Liver (tissue), 8 donors: ENCODE measurements at regions not wholly inside any gene's neighbourhood (a gene's known extent, or its start where the extent isn't known, plus 50 kb on each side); places are given as distances from the start of the nearest gene placed in this dataset.

Source experiments
- DNase-seq: peaks from one replicate; pipeline ENCODE4 v3.0.0-alpha.2; 2017; ENCODE audit warnings: low spot score
- H3K27ac ChIP-seq, 2 donors: one replicate each; pipeline ENCODE4 v1.7.0; 2013; ENCODE audit warnings: inconsistent platforms in 2 of 2, low read length in 2 of 2, control low read depth in 1 of 2, low read depth in 1 of 2, mild to moderate bottlenecking in 1 of 2
- H3K27me3 ChIP-seq, 4 donors: one replicate each; pipeline versions ENCODE4 v1.6.1 to v1.7.0; 2013; ENCODE audit warnings: low read length in 3 of 4, inconsistent platforms in 1 of 4, mild to moderate bottlenecking in 1 of 4, moderate library complexity in 1 of 4; ENCODE audit not compliant: control insufficient read depth in 4 of 4, insufficient read depth in 4 of 4
- H3K36me3 ChIP-seq, 4 donors: one replicate each; pipeline versions ENCODE4 v1.6.1 to v1.7.0; 2013; ENCODE audit warnings: low read length in 3 of 4, mild to moderate bottlenecking in 3 of 4, low read depth in 1 of 4, moderate library complexity in 1 of 4; ENCODE audit not compliant: control insufficient read depth in 4 of 4, insufficient read depth in 3 of 4
- H3K4me1 ChIP-seq, 4 donors: one replicate each; pipeline versions ENCODE4 v1.6.1 to v1.7.0; 2013; ENCODE audit warnings: low read length in 3 of 4, mild to moderate bottlenecking in 3 of 4, moderate library complexity in 1 of 4; ENCODE audit not compliant: control insufficient read depth in 4 of 4, insufficient read depth in 4 of 4
- H3K4me3 ChIP-seq, 3 donors: one replicate each; pipeline versions ENCODE4 v1.6.1 to v1.7.0; 2013; ENCODE audit warnings: low read length in 3 of 3, control low read depth in 1 of 3, low read depth in 1 of 3, mild to moderate bottlenecking in 1 of 3
- H3K9ac ChIP-seq, 2 donors: one replicate each; pipeline ENCODE4 v1.7.0; 2013; ENCODE audit warnings: low read length in 2 of 2, mild to moderate bottlenecking in 2 of 2, moderate library complexity in 2 of 2, control low read depth in 1 of 2, low read depth in 1 of 2
- H3K9me3 ChIP-seq, 4 donors: one replicate each; pipeline versions ENCODE4 v1.6.1 to v1.7.0; 2013; ENCODE audit warnings: low read length in 3 of 4; ENCODE audit not compliant: control insufficient read depth in 4 of 4
- EGR1 ChIP-seq, 2 donors: IDR thresholded peaks; 2 replicates each; pipeline ENCODE4 v1.6.1; 2016 to 2018; ENCODE audit warnings: antibody characterized with exemption in 2 of 2, low read depth in 2 of 2
- FOXA1 ChIP-seq: IDR thresholded peaks from 2 replicates; pipeline ENCODE4 v1.6.1; 2016; ENCODE audit warnings: antibody characterized with exemption
- FOXA2 ChIP-seq: IDR thresholded peaks from 2 replicates; pipeline ENCODE4 v1.6.1; 2016; ENCODE audit warnings: antibody characterized with exemption
- GABPA ChIP-seq, 2 donors: IDR thresholded peaks in 1 of 2; conservative IDR thresholded peaks in 1 of 2; 2 replicates each; pipeline ENCODE4 v1.6.1; 2016; ENCODE audit warnings: antibody characterized with exemption in 2 of 2, mild to moderate bottlenecking in 1 of 2, moderate library complexity in 1 of 2
- HNF4A ChIP-seq, 2 donors: conservative IDR thresholded peaks; 2 replicates each; pipeline ENCODE4 v1.6.1; 2016; ENCODE audit warnings: antibody characterized with exemption in 2 of 2, mild to moderate bottlenecking in 2 of 2
- HNF4G ChIP-seq: IDR thresholded peaks from 2 replicates; pipeline ENCODE4 v1.6.1; 2016; ENCODE audit warnings: antibody characterized with exemption
- JUND ChIP-seq, 2 donors: IDR thresholded peaks; 2 replicates each; pipeline ENCODE4 v1.6.1; 2016; ENCODE audit warnings: antibody characterized with exemption in 2 of 2
- NR2F2 ChIP-seq: IDR thresholded peaks from 2 replicates; pipeline ENCODE4 v1.6.1; 2016; ENCODE audit warnings: antibody characterized with exemption
- RAD21 ChIP-seq, 2 donors: IDR thresholded peaks; 2 replicates each; pipeline ENCODE4 v1.6.1; 2016; ENCODE audit warnings: antibody characterized with exemption in 2 of 2, mild to moderate bottlenecking in 2 of 2
- RXRA ChIP-seq, 2 donors: IDR thresholded peaks; 2 replicates each; pipeline ENCODE4 v1.6.1; 2017 to 2018; ENCODE audit warnings: antibody characterized with exemption in 2 of 2, mild to moderate bottlenecking in 1 of 2
- SP1 ChIP-seq: IDR thresholded peaks from 2 replicates; pipeline ENCODE4 v1.6.1; 2018; ENCODE audit warnings: antibody characterized with exemption, mild to moderate bottlenecking
- TAF1 ChIP-seq: conservative IDR thresholded peaks from 2 replicates; pipeline ENCODE4 v1.6.1; 2016; ENCODE audit warnings: antibody characterized with exemption, mild to moderate bottlenecking
- YY1 ChIP-seq: IDR thresholded peaks from 2 replicates; pipeline ENCODE4 v1.6.1; 2016; ENCODE audit warnings: antibody characterized with exemption, mild to moderate bottlenecking
- WGBS: extraction: QIAGEN DNeasy Blood & Tissue Kit; methylation state at CpG from one replicate; pipeline ENCODE4 v1.1.7; 2013; 5-methylcytosine and 5-hydroxymethylcytosine counted together
- TF ChIP-seq, protein P1 (sequence below): fragments of 150-350 bp; IDR thresholded peaks from 2 replicates; pipeline ENCODE4 v1.5.1; 2017; ENCODE audit warnings: improper control_type of control experiment, low read depth, low read length; ENCODE audit not compliant: missing input control
- TF ChIP-seq, protein P2 (sequence below): IDR thresholded peaks from 2 replicates; pipeline ENCODE4 v1.6.1; 2016; ENCODE audit warnings: antibody characterized with exemption, mild to moderate bottlenecking
- TF ChIP-seq, protein P3 (sequence below): IDR thresholded peaks from 2 replicates; pipeline ENCODE4 v1.6.1; 2016; ENCODE audit warnings: antibody characterized with exemption
- TF ChIP-seq, protein P4 (sequence below): IDR thresholded peaks from 2 replicates; pipeline ENCODE4 v1.6.1; 2016; ENCODE audit warnings: antibody characterized with exemption
- TF ChIP-seq, protein P5 (sequence below): IDR thresholded peaks from 2 replicates; pipeline ENCODE4 v1.6.1; 2016; ENCODE audit warnings: antibody characterized with exemption
- donor health status: healthy.
- donor health status: healthy.
- donor health status: healthy.
- donor health status: healthy.
- donor health status: healthy.

DNA sequence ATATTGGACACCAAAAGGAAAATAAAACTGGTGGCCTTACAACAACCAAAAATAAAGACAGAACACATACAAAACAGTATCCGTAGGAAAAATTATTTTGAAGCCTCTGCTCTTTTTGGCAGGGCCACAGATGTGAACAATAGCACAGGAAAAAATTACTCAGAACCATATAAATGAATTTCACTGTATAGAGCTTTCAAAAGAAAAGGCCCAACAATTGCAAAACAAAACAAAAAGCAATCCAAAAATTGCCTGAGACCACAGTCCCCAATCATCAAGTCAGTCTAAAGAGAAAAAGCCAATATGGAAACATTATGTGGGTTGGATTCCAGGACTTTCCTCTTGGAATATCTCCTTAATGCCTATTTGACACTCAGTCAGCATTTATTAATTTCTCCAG, 243.8 kb downstream of the CEMIP2 start:
- Histone ChIP-seq H3K4me1 (no peaks in the 10 kb centered on the region), H3K27me3 (no peaks in the 10 kb centered on the region), H3K27ac (no peak overlapping the region), H3K4me3 (no peak overlapping the region), H3K9me3 (no peaks in the 10 kb centered on the region), H3K9ac (no peak overlapping the region), H3K36me3 (no peaks in the 10 kb centered on the region)
- TF ChIP-seq FOXA1 = no peak
- TF ChIP-seq, protein P1, sequence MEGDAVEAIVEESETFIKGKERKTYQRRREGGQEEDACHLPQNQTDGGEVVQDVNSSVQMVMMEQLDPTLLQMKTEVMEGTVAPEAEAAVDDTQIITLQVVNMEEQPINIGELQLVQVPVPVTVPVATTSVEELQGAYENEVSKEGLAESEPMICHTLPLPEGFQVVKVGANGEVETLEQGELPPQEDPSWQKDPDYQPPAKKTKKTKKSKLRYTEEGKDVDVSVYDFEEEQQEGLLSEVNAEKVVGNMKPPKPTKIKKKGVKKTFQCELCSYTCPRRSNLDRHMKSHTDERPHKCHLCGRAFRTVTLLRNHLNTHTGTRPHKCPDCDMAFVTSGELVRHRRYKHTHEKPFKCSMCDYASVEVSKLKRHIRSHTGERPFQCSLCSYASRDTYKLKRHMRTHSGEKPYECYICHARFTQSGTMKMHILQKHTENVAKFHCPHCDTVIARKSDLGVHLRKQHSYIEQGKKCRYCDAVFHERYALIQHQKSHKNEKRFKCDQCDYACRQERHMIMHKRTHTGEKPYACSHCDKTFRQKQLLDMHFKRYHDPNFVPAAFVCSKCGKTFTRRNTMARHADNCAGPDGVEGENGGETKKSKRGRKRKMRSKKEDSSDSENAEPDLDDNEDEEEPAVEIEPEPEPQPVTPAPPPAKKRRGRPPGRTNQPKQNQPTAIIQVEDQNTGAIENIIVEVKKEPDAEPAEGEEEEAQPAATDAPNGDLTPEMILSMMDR = no peak
- no peak for TF ChIP-seq NR2F2
- no peak for TF ChIP-seq RAD21 (IDR thresholded peaks at IDR 0.05)
- TF ChIP-seq EGR1 (IDR thresholded peaks at IDR 0.05; ENCODE audit: low read depth in 2 of 2) = no peak
- TF ChIP-seq JUND (IDR thresholded peaks at IDR 0.05) = no peak
- TF ChIP-seq, protein P2, sequence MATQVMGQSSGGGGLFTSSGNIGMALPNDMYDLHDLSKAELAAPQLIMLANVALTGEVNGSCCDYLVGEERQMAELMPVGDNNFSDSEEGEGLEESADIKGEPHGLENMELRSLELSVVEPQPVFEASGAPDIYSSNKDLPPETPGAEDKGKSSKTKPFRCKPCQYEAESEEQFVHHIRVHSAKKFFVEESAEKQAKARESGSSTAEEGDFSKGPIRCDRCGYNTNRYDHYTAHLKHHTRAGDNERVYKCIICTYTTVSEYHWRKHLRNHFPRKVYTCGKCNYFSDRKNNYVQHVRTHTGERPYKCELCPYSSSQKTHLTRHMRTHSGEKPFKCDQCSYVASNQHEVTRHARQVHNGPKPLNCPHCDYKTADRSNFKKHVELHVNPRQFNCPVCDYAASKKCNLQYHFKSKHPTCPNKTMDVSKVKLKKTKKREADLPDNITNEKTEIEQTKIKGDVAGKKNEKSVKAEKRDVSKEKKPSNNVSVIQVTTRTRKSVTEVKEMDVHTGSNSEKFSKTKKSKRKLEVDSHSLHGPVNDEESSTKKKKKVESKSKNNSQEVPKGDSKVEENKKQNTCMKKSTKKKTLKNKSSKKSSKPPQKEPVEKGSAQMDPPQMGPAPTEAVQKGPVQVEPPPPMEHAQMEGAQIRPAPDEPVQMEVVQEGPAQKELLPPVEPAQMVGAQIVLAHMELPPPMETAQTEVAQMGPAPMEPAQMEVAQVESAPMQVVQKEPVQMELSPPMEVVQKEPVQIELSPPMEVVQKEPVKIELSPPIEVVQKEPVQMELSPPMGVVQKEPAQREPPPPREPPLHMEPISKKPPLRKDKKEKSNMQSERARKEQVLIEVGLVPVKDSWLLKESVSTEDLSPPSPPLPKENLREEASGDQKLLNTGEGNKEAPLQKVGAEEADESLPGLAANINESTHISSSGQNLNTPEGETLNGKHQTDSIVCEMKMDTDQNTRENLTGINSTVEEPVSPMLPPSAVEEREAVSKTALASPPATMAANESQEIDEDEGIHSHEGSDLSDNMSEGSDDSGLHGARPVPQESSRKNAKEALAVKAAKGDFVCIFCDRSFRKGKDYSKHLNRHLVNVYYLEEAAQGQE = no peak
- TF ChIP-seq, protein P3, sequence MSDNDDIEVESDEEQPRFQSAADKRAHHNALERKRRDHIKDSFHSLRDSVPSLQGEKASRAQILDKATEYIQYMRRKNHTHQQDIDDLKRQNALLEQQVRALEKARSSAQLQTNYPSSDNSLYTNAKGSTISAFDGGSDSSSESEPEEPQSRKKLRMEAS = no peak
- 83% methylated on average over 1 of the region's 1 CpG for WGBS
- no peak for DNase-seq

DNA sequence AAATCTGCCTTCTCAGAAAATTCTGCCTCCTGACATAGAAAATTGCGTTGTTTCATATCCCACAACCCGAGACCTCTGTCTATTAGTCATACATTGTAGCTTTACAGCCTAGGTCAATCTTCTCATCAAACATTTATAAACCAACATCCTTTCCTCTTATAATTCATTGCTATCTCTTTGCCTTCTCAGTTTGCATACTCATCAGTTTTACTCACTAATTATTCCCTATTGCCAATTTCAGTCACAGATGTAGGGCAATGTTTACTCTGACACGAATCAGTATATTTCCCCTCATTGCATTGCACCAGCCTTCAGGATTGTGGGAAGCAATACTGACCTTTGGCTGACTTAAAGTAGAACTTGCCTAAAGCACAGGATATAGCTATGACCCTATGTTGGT, 247.2 kb downstream of the CEMIP2 start:
- TF ChIP-seq, protein P3 = no peak
- TF ChIP-seq, protein P4, sequence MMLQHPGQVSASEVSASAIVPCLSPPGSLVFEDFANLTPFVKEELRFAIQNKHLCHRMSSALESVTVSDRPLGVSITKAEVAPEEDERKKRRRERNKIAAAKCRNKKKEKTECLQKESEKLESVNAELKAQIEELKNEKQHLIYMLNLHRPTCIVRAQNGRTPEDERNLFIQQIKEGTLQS = no peak
- TF ChIP-seq TAF1 (no peak), FOXA2 (no peak), GABPA (IDR thresholded peaks at IDR 0.05 in 1 of 2, conservative IDR thresholded peaks at IDR 0.05 in 1 of 2) (no peak), HNF4G (no peak), RAD21 (IDR thresholded peaks at IDR 0.05) (no peak), EGR1 (IDR thresholded peaks at IDR 0.05; ENCODE audit: low read depth in 2 of 2) (no peak), RXRA (IDR thresholded peaks at IDR 0.05) (no peak), HNF4A (conservative IDR thresholded peaks at IDR 0.05) (no peak), SP1 (no peak), FOXA1 (no peak), YY1 (no peak)
- TF ChIP-seq, protein P1 = no peak
- TF ChIP-seq, protein P2 = no peak
- TF ChIP-seq, protein P5, sequence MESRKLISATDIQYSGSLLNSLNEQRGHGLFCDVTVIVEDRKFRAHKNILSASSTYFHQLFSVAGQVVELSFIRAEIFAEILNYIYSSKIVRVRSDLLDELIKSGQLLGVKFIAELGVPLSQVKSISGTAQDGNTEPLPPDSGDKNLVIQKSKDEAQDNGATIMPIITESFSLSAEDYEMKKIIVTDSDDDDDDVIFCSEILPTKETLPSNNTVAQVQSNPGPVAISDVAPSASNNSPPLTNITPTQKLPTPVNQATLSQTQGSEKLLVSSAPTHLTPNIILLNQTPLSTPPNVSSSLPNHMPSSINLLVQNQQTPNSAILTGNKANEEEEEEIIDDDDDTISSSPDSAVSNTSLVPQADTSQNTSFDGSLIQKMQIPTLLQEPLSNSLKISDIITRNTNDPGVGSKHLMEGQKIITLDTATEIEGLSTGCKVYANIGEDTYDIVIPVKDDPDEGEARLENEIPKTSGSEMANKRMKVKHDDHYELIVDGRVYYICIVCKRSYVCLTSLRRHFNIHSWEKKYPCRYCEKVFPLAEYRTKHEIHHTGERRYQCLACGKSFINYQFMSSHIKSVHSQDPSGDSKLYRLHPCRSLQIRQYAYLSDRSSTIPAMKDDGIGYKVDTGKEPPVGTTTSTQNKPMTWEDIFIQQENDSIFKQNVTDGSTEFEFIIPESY = no peak
- WGBS = 55% methylated on average over 3 of the region's 3 CpGs
- no peaks in the 10 kb centered on the region for H3K9me3 ChIP-seq

More for the DNA sequence above, 247.2 kb downstream of the CEMIP2 start:
- DNase-seq = no peak
- Histone ChIP-seq H3K4me3 (no peak overlapping the region), H3K27me3 (no peaks in the 10 kb centered on the region), H3K9ac (no peak overlapping the region), H3K27ac (no peak overlapping the region), H3K36me3 (no peaks in the 10 kb centered on the region), H3K4me1 (peaks cover 0 to 3% (median 0%) of the 10 kb centered on the region in 4 donors)
